CD4-positive, alpha-beta T cell treated with Interleukin-12 subunit alpha and Interleukin-12 subunit beta, for 1 hour (primary cell): ENCODE measurements at regions not wholly inside any gene's neighbourhood (a gene's known extent, or its start where the extent isn't known, plus 50 kb on each side); places are given as distances from the start of the nearest gene placed in this dataset.
"Not testable (repeated sequence)": the region's sequence is repeated elsewhere in the genome, so short reads cannot be mapped to it uniquely, and the experiment has no call there.

ENCODE experiments used
- DNase-seq: peaks from one replicate; pipeline ENCODE4 v3.0.0-alpha.2; 2020

- no peak for DNase-seq
Observed at GRCh38 chr5:163794993-163795392, 289.6 kb downstream of the MAT2B start.

DNA sequence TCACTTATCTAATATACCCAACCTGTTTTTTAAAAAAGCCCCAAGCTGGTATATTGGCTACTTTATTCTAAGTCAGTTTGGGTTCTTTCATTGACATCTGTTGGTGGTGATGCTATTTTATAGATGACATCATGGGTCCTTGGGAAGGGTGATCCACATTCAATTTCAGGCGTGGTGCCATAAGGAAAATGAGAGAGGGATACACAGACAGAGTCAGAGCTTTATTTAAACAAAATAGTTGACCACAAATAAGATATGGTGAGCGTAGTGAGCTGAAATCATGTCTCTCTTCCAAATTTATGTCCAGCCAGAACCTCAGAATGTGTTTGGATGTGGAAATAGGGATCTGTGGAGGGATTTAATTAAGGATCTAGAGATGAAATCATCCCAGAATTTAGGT is 302.4 kb downstream of the MAT2B start:
- no peak for DNase-seq

GRCh38 chr5:163809473-163809872 is 304.1 kb downstream of the MAT2B start:
- DNase-seq: no peak

GRCh38 chr5:163813900-163814299 is 308.5 kb downstream of the MAT2B start:
- DNase-seq: no peak

- no peak for DNase-seq
Observed at GRCh38 chr5:163815240-163815791, 309.9 kb downstream of the MAT2B start.

- no peak for DNase-seq
Observed at GRCh38 chr5:163821142-163821541, 315.7 kb downstream of the MAT2B start.

- no peak for DNase-seq
Observed at GRCh38 chr5:163822548-163822947, 317.1 kb downstream of the MAT2B start.

- DNase-seq: no peak
Observed at GRCh38 chr5:163825661-163826060, 320.2 kb downstream of the MAT2B start.

DNA sequence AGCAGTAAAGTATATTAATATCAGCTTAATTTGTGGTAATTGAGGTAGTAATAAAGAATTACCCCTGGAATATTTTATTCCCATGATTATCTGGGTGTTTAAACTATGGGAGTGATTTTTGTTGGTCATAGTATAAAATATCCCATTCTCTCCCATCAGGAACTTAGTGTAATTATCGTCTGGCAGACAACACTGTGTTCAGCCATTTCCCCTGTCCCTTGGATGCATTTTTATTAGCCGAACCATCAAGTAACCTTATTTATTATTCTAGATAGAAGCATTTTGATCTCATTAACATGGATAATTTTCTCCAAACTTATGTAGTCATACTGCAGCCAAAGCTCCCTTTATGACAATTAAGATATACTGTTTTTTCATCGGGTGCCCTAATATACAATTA is 320.8 kb downstream of the MAT2B start:
- DNase-seq: no peak

- no peak for DNase-seq
Observed at GRCh38 chr5:163832155-163832554, 326.7 kb downstream of the MAT2B start.

DNA sequence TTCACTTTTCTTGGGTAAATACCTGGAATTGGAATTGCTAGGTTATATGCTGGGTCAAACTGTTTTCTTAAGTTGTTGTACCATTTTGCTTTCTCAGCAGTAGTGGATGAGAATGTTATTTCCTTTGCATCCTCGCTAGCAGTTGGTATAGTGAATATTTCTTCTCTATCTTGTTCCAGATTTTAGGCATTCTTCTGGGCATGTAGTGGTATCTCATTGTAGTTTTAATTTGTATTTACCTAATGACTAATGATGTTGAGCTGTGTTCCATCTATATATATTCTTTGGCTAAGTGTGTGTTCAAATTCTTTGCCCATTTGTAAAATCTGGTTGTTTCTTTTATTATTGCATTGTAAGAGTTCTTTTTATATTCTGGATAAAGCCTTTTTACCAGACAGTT is 333.3 kb downstream of the MAT2B start:
- no peak for DNase-seq

DNA sequence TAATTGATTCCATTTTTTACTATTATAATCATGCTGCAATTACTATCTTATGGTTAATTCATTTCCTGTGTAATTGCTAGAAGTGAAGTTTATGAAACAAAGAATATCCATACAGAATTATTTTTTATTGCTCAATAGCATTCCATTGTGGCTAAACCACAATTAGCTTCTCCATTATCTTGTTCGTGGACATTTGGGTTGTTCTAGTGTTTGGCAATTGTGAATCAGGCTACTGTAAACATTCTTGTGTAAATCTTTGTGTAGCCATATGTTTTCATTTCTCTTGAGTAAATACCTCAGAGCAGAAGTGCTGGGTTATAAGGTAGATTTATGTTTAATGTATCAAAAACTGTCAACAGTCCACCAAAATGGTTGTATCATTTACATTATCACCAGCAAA is 341.1 kb downstream of the MAT2B start:
- DNase-seq: no peak

GRCh38 chr5:163855754-163856153 is 350.3 kb downstream of the MAT2B start:
- DNase-seq: no peak

DNA sequence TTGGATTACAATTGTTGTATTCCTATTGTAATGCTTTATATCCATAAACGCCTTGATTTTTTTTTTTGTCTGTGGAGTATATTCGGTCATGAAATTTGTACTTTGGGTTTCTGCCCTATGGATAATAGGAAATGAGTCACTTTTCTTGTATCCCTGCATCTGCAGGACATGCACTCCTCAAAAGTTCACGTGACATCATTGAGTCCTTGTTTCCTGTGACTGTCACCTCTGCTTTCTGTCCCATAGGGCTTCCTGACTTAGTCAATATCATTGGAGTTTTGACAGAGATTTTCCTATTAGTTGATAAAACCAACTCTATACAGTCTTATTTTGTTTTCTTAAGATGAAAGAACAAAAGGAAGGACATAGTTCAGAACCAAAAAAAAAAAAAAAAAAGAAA is 356.3 kb downstream of the MAT2B start:
- DNase-seq: no peak

- no peak for DNase-seq
Observed at GRCh38 chr5:163867324-163867723, 361.9 kb downstream of the MAT2B start.

DNA sequence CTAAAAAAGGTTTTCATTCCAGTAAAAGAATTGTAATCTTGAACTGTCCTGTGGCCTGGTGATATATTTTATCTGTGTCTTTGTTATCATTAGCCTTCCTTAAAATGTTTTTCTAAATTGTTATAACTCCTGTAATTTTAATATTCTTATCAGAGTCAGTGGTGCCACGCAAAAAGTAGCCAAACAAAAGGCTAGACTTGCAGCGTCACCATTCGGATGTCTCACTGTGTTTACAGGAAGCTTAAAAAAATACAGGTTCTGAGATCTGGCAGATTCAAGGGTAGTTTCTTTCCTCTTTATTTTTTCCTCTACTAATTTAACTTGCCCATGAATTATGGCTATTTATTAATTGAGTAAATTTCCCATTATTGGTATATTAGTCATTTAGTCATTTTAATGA is 362.3 kb downstream of the MAT2B start:
- DNase-seq: no peak

DNA sequence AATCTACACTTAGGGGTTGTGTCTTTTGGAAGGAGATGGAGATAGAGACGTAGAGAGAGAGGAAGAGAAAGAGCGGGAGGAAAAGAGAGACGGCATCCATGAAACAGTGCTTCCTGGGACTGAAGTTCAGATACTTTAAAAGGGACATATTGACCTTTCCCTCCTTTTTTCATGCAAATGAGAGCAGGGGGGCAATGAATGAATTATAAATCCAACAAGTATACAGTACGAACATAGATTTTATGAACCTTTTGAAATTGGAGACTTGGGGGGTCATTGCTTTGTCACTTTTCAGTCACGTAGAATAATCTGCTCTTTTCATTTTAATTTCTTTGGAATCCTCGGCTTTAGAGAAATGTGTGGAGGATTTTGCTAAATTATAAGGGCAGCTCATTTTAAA is 364.2 kb downstream of the MAT2B start:
- no peak for DNase-seq

DNA sequence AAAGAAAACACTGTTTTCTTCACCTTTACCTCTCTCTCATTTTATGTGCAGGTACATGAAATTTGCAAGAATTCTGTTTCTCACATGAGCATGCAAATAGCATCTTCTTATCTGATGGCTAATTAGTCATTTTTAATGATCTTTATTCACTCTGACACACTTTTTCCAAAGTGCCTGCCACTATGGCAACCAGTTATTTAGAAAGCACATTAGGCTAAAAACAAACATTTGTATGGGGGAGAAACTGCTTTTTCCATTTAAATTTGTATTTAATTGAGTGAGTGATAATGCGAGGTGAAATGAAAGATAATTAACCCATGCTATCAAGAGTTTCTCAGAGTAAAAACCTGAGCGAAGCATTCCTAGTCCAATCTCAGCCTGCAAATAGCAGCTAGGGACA is 365.0 kb downstream of the MAT2B start:
- DNase-seq: no peak

DNA sequence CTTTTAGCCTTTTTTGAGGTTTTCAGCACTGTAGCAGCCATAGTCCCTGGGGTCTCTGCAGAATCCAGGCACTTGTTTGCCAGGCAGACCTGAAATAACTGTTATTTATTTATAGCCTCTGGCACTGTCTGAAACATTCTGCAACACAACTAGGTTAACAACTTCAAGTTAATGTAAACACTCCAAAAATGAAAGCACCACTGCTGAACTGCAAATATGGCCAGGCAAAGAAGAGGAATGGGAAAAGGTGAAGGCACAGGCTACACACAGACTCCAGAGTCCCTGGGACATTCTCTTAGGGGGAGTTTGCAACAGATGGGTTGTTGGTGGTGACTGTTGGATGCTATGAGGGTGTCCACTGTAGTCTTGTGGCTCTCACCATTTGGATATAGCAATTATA is 369.0 kb downstream of the MAT2B start:
- DNase-seq: no peak

GRCh38 chr5:163874912-163875311 is 369.5 kb downstream of the MAT2B start:
- not testable (repeated sequence) for DNase-seq

GRCh38 chr5:163877865-163878264 is 372.4 kb downstream of the MAT2B start:
- DNase-seq: no peak

GRCh38 chr5:163878490-163878889 is 373.1 kb downstream of the MAT2B start:
- DNase-seq: no peak

DNA sequence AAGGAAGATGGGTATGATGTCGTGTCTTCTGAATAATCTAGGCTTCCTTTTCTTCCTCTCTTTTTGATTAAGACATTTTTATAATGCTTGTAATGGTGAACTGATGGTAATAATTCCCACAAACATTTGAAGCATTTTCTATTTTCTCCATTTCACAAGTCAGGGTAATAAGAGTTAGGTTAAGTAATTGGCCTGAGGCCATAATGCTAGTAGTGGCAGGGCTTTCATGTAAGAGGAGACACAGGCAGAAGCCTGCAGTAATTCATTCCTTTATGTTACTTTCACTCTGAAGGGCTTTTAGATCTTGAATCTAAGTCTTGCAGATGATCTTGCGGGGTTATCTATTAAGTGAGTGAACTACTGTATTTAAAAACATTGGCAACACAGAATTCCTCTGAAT is 374.9 kb downstream of the MAT2B start:
- DNase-seq: no peak

- DNase-seq: no peak
Observed at GRCh38 chr5:163885117-163885516, 379.7 kb downstream of the MAT2B start.

- DNase-seq: no peak
Observed at GRCh38 chr5:163887854-163888253, 382.4 kb downstream of the MAT2B start.

GRCh38 chr5:163888366-163888765 is 382.9 kb downstream of the MAT2B start:
- DNase-seq: no peak
